ENCODE measurements at regions not wholly inside any gene's neighbourhood (a gene's known extent, or its start where the extent isn't known, plus 50 kb on each side); places are given as distances from the start of the nearest gene placed in this dataset.

DNA sequence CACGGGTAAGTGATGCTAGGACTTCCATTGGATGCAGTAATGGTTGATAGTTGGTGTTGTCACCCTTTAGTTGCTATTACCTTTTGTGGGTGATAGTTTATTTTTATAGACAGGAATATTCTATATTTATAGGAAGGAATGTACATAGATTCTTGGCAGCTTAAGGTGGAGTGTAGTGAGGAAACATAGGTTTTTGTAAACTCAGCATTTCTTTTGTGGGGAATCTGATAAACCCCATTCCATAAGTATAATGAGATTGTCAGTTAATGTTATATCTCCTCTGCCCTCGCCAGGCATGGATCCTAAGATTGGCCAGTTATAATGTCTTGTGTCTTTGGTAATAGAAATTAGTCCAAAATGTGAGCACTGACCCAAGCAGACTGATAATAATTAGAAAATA is 262.7 kb downstream of the JRKL start:
- Histone ChIP-seq H3K36me3 (ENCODE audit: insufficient read depth, low read length) (no peaks in the 10 kb centered on the region), H3K4me3 (ENCODE audit: low read depth, low read length, poor library complexity, severe bottlenecking) (no peak overlapping the region), H3K4me2 (ENCODE audit: low read length) (no peak overlapping the region), H3K9me3 (ENCODE audit: low read length) (no peaks in the 10 kb centered on the region), H3K27ac (ENCODE audit: low read depth, low read length, poor library complexity, severe bottlenecking) (no peak overlapping the region), H3K79me2 (ENCODE audit: insufficient read depth, low read length) (no peaks in the 10 kb centered on the region), H2AFZ (ENCODE audit: low read length) (no peak overlapping the region), H4K20me1 (ENCODE audit: insufficient read depth, low read length) (no peaks in the 10 kb centered on the region), H3K9me2 (ENCODE audit: low read depth, low read length) (no peaks in the 10 kb centered on the region), H3K9ac (ENCODE audit: low read length) (no peak overlapping the region), H3K27me3 (ENCODE audit: insufficient read depth, low read length) (no peaks in the 10 kb centered on the region), H3K4me1 (ENCODE audit: insufficient read depth, low read length, severe bottlenecking) (no peaks in the 10 kb centered on the region), H3F3A (ENCODE audit: insufficient read depth, low read length) (no peaks in the 10 kb centered on the region)
- no peak for TF ChIP-seq EZH2 (IDR thresholded peaks at IDR 0.05; ENCODE audit: borderline replicate concordance, low read length)
- TF ChIP-seq, protein P1, sequence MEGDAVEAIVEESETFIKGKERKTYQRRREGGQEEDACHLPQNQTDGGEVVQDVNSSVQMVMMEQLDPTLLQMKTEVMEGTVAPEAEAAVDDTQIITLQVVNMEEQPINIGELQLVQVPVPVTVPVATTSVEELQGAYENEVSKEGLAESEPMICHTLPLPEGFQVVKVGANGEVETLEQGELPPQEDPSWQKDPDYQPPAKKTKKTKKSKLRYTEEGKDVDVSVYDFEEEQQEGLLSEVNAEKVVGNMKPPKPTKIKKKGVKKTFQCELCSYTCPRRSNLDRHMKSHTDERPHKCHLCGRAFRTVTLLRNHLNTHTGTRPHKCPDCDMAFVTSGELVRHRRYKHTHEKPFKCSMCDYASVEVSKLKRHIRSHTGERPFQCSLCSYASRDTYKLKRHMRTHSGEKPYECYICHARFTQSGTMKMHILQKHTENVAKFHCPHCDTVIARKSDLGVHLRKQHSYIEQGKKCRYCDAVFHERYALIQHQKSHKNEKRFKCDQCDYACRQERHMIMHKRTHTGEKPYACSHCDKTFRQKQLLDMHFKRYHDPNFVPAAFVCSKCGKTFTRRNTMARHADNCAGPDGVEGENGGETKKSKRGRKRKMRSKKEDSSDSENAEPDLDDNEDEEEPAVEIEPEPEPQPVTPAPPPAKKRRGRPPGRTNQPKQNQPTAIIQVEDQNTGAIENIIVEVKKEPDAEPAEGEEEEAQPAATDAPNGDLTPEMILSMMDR (IDR thresholded peaks at IDR 0.05; ENCODE audit: low read length) = no peak

DNA sequence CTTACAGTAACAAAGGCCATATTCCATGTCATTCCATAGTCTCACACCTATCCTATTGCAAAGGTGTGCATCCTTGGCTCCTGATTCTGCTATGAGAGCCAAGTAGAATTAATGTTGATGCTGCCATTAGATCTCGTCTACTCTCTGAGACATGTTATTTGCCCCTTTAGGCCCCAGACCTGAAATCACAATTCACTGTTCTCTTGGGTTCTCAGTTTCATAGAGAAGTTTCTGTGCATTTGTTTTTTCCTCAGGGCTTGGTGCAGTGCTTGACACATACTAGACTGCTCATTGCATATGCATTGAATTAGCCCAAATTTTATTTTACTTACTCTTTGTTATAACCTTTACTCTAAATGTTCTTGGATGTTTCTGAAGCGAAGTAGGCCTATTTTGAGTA is 265.7 kb downstream of the JRKL start:
- Histone ChIP-seq H3K9me3 (ENCODE audit: low read length) (no peaks in the 10 kb centered on the region), H3K4me2 (ENCODE audit: low read length) (no peak overlapping the region), H3K79me2 (ENCODE audit: insufficient read depth, low read length) (no peaks in the 10 kb centered on the region), H3K27ac (ENCODE audit: low read depth, low read length, poor library complexity, severe bottlenecking) (no peak overlapping the region), H3F3A (ENCODE audit: insufficient read depth, low read length) (no peaks in the 10 kb centered on the region), H3K4me1 (ENCODE audit: insufficient read depth, low read length, severe bottlenecking) (no peaks in the 10 kb centered on the region), H3K36me3 (ENCODE audit: insufficient read depth, low read length) (no peaks in the 10 kb centered on the region), H3K9me2 (ENCODE audit: low read depth, low read length) (no peaks in the 10 kb centered on the region), H3K27me3 (ENCODE audit: insufficient read depth, low read length) (no peaks in the 10 kb centered on the region), H4K20me1 (ENCODE audit: insufficient read depth, low read length) (no peaks in the 10 kb centered on the region), H3K4me3 (ENCODE audit: low read depth, low read length, poor library complexity, severe bottlenecking) (no peak overlapping the region), H3K9ac (ENCODE audit: low read length) (no peak overlapping the region), H2AFZ (ENCODE audit: low read length) (no peak overlapping the region)
- TF ChIP-seq EZH2 (IDR thresholded peaks at IDR 0.05; ENCODE audit: borderline replicate concordance, low read length) = no peak
- TF ChIP-seq, protein P1 (IDR thresholded peaks at IDR 0.05; ENCODE audit: low read length) = no peak

DNA sequence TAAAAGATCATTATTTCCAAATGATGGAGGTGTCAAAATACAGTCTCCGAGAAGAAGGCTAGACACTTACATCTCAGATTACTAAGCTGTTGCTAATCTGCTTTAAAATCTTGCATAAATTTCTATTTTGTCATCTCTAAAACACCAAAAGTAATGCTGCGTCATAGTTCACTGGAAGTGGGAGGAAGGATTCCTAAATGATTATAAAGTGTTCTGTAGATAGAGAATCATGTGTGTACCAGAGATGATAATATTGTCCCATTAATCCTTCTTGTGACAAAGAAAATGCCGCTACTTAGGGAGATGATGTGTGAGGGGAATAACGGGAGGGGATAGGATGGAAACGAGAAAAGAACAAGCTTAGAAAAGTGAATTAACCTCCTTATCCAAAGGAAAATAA is 268.6 kb downstream of the JRKL start:
- TF ChIP-seq EZH2 (IDR thresholded peaks at IDR 0.05; ENCODE audit: borderline replicate concordance, low read length) = no peak
- TF ChIP-seq, protein P1 (IDR thresholded peaks at IDR 0.05; ENCODE audit: low read length) = no peak
- H3K4me2 ChIP-seq (ENCODE audit: low read length) = no peak overlapping the region

More for the DNA sequence above, 268.6 kb downstream of the JRKL start:
- H2AFZ ChIP-seq (ENCODE audit: low read length) = no peak overlapping the region
- no peak overlapping the region for H3K4me3 ChIP-seq (ENCODE audit: low read depth, low read length, poor library complexity, severe bottlenecking)
- H3K27me3 ChIP-seq (ENCODE audit: insufficient read depth, low read length) = no peaks in the 10 kb centered on the region
- H3F3A ChIP-seq (ENCODE audit: insufficient read depth, low read length) = no peaks in the 10 kb centered on the region
- H3K9ac ChIP-seq (ENCODE audit: low read length) = no peak overlapping the region
- H3K27ac ChIP-seq (ENCODE audit: low read depth, low read length, poor library complexity, severe bottlenecking) = no peak overlapping the region
- no peaks in the 10 kb centered on the region for H4K20me1 ChIP-seq (ENCODE audit: insufficient read depth, low read length)
- no peaks in the 10 kb centered on the region for H3K4me1 ChIP-seq (ENCODE audit: insufficient read depth, low read length, severe bottlenecking)
- no peaks in the 10 kb centered on the region for H3K9me2 ChIP-seq (ENCODE audit: low read depth, low read length)
- no peaks in the 10 kb centered on the region for H3K36me3 ChIP-seq (ENCODE audit: insufficient read depth, low read length)
- H3K79me2 ChIP-seq (ENCODE audit: insufficient read depth, low read length) = no peaks in the 10 kb centered on the region
- no peaks in the 10 kb centered on the region for H3K9me3 ChIP-seq (ENCODE audit: low read length)
